OCI-LY7 (cell line): ENCODE measurements at regions not wholly inside any gene's neighbourhood (a gene's known extent, or its start where the extent isn't known, plus 50 kb on each side); places are given as distances from the start of the nearest gene placed in this dataset.

Experiments
- BruUV-seq: library from RNA; stranded (reverse); fragments of 400-500 nt; replicated peaks from 2 replicates; lab custom pipeline; 2021; lab: Mats Ljungman, UMichigan
- CTCF ChIA-PET: fragments of 300-600 bp; sonication (Branson Sonifier 250); formaldehyde crosslinking; loops from one replicate; lab custom pipeline; 2022; ENCODE audit warnings: antibody characterized with exemption; ENCODE audit not compliant: unreplicated experiment; lab: Charles Lee
- POLR2A ChIA-PET: fragments of 300-600 bp; sonication (Branson Sonifier 250); formaldehyde crosslinking; loops from one replicate; lab custom pipeline; 2022; ENCODE audit warnings: antibody characterized with exemption; lab: Charles Lee
- DNase-seq: peaks from one replicate; pipeline ENCODE4 v3.0.0-alpha.2; 2015; ENCODE audit warnings: low spot score
- H2AFZ ChIP-seq: fragments of 200-600 bp; sonication (generic), shearing (Covaris generic); 2 replicates; pipeline ENCODE4 v1.6.1; 2014; ENCODE audit warnings: mild to moderate bottlenecking, antibody characterized with exemption, low read length, moderate library complexity
- H3K27ac ChIP-seq: fragments of 200-600 bp; sonication (generic); 2 replicates; pipeline ENCODE4 v1.5.1; 2014; ENCODE audit warnings: mixed run types, low read depth, mild to moderate bottlenecking, moderate library complexity, low read length, inconsistent platforms; ENCODE audit not compliant: poor library complexity, severe bottlenecking
- H3K36me3 ChIP-seq: fragments of 200-600 bp; sonication (generic); 2 replicates; pipeline ENCODE4 v1.6.1; 2014; ENCODE audit warnings: mild to moderate bottlenecking, antibody characterized with exemption, low read length, moderate library complexity, mixed read lengths; ENCODE audit not compliant: insufficient read depth
- H3K4me1 ChIP-seq: fragments of 200-600 bp; sonication (generic); 2 replicates; pipeline ENCODE4 v1.5.1; 2014; ENCODE audit warnings: mild to moderate bottlenecking, low read length; ENCODE audit not compliant: insufficient read depth, poor library complexity, severe bottlenecking
- H3K4me2 ChIP-seq: fragments of 200-600 bp; sonication (generic); 2 replicates; pipeline ENCODE4 v1.6.1; 2014; ENCODE audit warnings: mild to moderate bottlenecking, low read length
- H3K4me3 ChIP-seq: fragments of 200-600 bp; sonication (generic); 2 replicates; pipeline ENCODE4 v1.5.1; 2014; ENCODE audit warnings: mild to moderate bottlenecking, low read depth, low read length; ENCODE audit not compliant: poor library complexity, severe bottlenecking
- H3K79me2 ChIP-seq: fragments of 200-600 bp; sonication (generic); 2 replicates; pipeline ENCODE4 v1.6.1; 2016; ENCODE audit warnings: low read depth, mild to moderate bottlenecking, low read length, moderate library complexity, mixed read lengths; ENCODE audit not compliant: insufficient read depth
- H3K9me2 ChIP-seq: fragments of 200-600 bp; sonication (generic); 2 replicates; pipeline ENCODE4 v1.6.1; 2016; ENCODE audit warnings: mild to moderate bottlenecking, low read length, mixed read lengths; ENCODE audit not compliant: insufficient read depth
- H3K9me3 ChIP-seq: fragments of 200-600 bp; sonication (generic); 2 replicates; pipeline ENCODE4 v1.6.1; 2014; ENCODE audit warnings: mild to moderate bottlenecking, mixed run types, low read length, mixed read lengths
- H4K20me1 ChIP-seq: fragments of 200-600 bp; sonication (generic); 2 replicates; pipeline ENCODE4 v1.6.1; 2014; ENCODE audit warnings: mild to moderate bottlenecking, antibody characterized with exemption, low read length, moderate library complexity, mixed read lengths; ENCODE audit not compliant: insufficient read depth
- CTCF ChIP-seq: fragments of 200-600 bp; sonication (generic); conservative IDR thresholded peaks from 2 replicates; pipeline ENCODE4 v1.5.1; 2014; ENCODE audit warnings: mild to moderate bottlenecking, antibody characterized with exemption, low read length, moderate library complexity, mixed read lengths
- EZH2phosphoT487 ChIP-seq: fragments of 200-600 bp; sonication (generic); IDR thresholded peaks from 2 replicates; pipeline ENCODE4 v1.6.1; 2018; ENCODE audit warnings: low read depth, borderline replicate concordance, mild to moderate bottlenecking, mixed run types, antibody characterized with exemption, low read length, moderate library complexity, mixed read lengths
- intact Hi-C: fragments of 100-400 bp; cut with micrococcal nuclease; formaldehyde crosslinking; loops from one replicate; pipeline ENCODE4 v1.10.0; 2022; ENCODE audit not compliant: unreplicated experiment

GRCh38 chr9:79781263-79781662 lies 209.5 kb downstream of the TLE4 start:
- BruUV-seq, result no TSS peak
- DNase-seq, result no peak
- TF ChIP-seq CTCF (no peak), EZH2phosphoT487 (no peak)
- no peaks in the 10 kb centered on the region for H3K9me2 ChIP-seq
- no peaks in the 10 kb centered on the region for H3K4me1 ChIP-seq
- H2AFZ ChIP-seq, result no peak overlapping the region
- no peaks in the 10 kb centered on the region for H3K79me2 ChIP-seq
- H4K20me1 ChIP-seq, result no peaks in the 10 kb centered on the region
- H3K9me3 ChIP-seq, result no peaks in the 10 kb centered on the region
- H3K4me3 ChIP-seq, result no peak overlapping the region
- ChIA-PET CTCF (no interaction called here), POLR2A (no interaction called here)
- intact Hi-C loops, result no loop called here
- H3K27ac ChIP-seq, result no peak overlapping the region
- no peak overlapping the region for H3K4me2 ChIP-seq
- H3K36me3 ChIP-seq, result no peaks in the 10 kb centered on the region

GRCh38 chr9:79780559-79780958 lies 208.8 kb downstream of the TLE4 start:
- BruUV-seq, result no TSS peak
- no peaks in the 10 kb centered on the region for H3K4me1 ChIP-seq
- no peaks in the 10 kb centered on the region for H3K9me2 ChIP-seq
- H3K4me2 ChIP-seq, result no peak overlapping the region
- DNase-seq, result no peak
- intact Hi-C loops, result no loop called here
- H3K4me3 ChIP-seq, result no peak overlapping the region
- H3K9me3 ChIP-seq, result no peaks in the 10 kb centered on the region
- H3K27ac ChIP-seq, result no peak overlapping the region
- H2AFZ ChIP-seq, result no peak overlapping the region
- no peaks in the 10 kb centered on the region for H4K20me1 ChIP-seq
- ChIA-PET POLR2A (no interaction called here), CTCF (no interaction called here)
- H3K36me3 ChIP-seq, result no peaks in the 10 kb centered on the region
- no peaks in the 10 kb centered on the region for H3K79me2 ChIP-seq
- TF ChIP-seq CTCF, result no peak
- TF ChIP-seq EZH2phosphoT487, result no peak

GRCh38 chr9:79779901-79780300 lies 208.1 kb downstream of the TLE4 start:
- H3K9me3 ChIP-seq, result no peaks in the 10 kb centered on the region
- H2AFZ ChIP-seq, result no peak overlapping the region
- intact Hi-C loops, result no loop called here
- no peak overlapping the region for H3K4me3 ChIP-seq
- H3K79me2 ChIP-seq, result no peaks in the 10 kb centered on the region
- no peak for TF ChIP-seq CTCF
- no peak for TF ChIP-seq EZH2phosphoT487
- BruUV-seq, result no TSS peak
- DNase-seq, result no peak
- no peaks in the 10 kb centered on the region for H3K9me2 ChIP-seq
- H3K4me1 ChIP-seq, result no peaks in the 10 kb centered on the region
- no peaks in the 10 kb centered on the region for H3K36me3 ChIP-seq
- no peak overlapping the region for H3K27ac ChIP-seq
- H4K20me1 ChIP-seq, result no peaks in the 10 kb centered on the region
- no peak overlapping the region for H3K4me2 ChIP-seq
- ChIA-PET CTCF (no interaction called here), POLR2A (no interaction called here)
